H54 (cell line): ENCODE measurements at regions not wholly inside any gene's neighbourhood (a gene's known extent, or its start where the extent isn't known, plus 50 kb on each side); places are given as distances from the start of the nearest gene placed in this dataset.

Source experiments
- DNase-seq: peaks from one replicate; pipeline ENCODE4 v3.0.0; 2011; ENCODE audit warnings: low spot score, mixed read lengths; ENCODE audit not compliant: insufficient read length
- FAIRE-seq: peaks from 3 replicates; lab custom pipeline; 2011; peaks lifted over from hg19 to GRCh38; lab: Jason Lieb, UNC
- POLR2A ChIP-seq: IDR thresholded peaks from 2 replicates; pipeline ENCODE4 v1.6.1; 2011; ENCODE audit warnings: low read depth, mild to moderate bottlenecking, low read length

DNA sequence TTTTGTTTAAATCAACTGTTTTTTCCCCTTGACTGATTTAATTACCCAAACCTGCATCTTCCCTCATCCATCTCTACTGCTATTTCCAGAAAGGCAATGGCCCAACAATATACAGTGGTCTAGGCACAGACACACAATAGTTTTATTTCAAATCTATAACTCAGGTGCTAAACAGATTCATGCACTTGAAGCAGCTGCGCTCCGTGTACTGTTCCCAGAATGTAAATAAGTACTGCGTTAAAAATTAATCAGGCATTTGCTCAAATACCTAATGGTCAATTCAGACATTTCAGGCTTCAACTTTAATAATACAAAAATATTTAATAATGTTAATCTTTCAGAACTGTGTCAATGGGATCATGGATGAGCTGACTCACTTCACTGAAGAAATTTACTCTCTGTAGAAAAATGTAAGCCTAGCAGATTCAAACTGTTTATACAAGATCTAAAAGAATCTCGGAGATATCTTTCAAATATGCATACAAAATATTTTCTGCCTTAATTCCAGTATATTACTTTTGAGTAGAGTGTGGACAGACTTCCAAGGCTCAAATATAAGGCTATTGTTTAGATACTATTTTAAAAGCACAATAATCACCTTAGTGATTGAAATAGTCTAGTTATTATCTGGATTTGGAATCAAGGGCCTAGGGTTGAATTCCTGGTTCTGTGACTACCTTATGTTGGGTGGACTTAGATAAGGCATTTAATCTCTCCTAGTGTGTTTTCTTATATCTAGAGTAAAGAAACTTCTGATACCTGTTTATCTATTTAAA is 97.4 kb upstream of the PSMD7 start:
- DNase-seq: no peak
- no peak for TF ChIP-seq POLR2A
- FAIRE-seq: no peak

DNA sequence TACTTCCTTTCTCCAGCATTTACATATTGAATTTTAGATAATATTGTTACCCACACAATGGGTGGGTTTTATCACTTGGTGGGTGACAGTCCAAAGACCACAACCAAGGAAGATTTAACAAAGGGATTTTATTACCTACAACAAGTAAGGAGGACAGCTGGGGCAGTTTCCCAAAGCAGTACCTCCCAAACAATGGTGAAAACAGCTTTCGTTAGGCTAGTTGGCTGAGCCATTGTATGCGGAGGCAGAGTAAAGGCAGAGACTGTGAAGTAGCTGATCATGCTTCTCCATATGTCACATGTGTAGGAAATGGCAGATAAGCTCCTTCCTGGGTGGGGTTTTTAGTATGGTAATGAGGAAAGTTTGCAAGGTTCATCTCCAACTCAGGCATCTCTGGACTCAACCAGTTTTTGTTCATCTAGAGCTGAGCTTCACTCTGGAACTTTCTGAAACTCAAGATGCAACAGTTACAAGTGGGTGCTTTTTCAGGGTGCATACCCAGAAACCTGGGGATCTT is 104.3 kb upstream of the PSMD7 start:
- FAIRE-seq (no peak), DNase-seq (no peak)
- no peak for TF ChIP-seq POLR2A

- TF ChIP-seq POLR2A: no peak
- DNase-seq (no peak), FAIRE-seq (no peak)
Measured at GRCh38 chr16:74190292-74190691, 106.3 kb upstream of the PSMD7 start.

DNA sequence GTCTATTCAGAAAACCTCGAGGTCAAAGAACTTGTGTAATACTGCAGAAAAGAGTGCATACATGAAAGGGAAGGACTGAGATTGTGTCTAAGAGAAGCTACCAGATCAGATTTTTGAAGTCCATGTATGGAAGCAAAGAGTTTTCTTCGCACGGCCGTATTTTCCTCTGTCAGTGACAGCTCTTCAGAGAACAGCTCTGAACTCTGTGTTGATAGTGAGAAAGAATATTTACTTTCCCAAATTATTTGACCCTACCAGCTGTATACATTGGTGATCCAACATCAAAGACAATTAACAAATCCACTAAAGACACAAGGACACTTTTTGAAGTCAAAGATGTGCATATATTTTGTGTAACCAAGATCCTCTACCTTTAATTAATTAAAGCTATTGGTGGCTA is 107.8 kb upstream of the PSMD7 start:
- FAIRE-seq: no peak
- no peak for DNase-seq
- no peak for TF ChIP-seq POLR2A

DNA sequence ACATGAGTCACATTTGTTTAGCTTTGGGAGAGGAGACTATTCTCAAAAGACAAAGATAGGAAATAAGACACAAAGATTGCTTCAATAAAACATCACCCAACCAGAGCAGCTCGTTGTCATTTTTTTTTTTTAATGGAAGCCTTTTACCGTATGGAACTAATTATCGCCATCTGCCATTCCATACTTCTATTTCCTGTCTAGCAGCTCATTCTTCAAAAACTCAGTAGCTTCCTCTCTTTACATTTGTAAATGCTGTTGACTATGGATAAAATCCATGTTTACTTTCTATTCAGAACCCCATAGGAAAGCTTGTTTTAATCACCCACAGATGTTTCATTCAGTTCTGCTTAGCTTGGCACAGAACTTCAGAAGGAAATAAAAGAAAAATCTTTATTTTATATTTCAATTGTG is 110.0 kb upstream of the PSMD7 start:
- DNase-seq: no peak
- no peak for FAIRE-seq
- no peak for TF ChIP-seq POLR2A

DNA sequence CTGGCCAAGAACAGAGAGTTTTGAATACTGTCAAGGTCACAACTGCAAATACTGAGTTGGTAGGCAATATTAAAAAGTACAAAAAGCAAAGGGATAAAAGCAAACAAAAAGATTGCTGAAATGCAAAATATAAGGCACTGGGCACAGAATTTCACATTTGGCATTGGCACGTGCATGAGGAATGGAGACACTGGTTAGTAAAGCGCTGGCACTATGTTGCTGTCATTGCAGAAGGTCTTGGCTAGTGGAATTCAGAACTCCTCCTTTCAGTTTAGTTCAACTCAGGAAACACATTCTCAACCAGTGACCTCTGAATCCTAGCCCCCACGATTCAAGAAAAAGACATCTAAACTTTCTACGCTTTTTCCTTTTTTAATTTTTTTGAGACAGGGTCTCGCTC is 111.8 kb upstream of the PSMD7 start:
- no peak for FAIRE-seq

GRCh38 chr16:74183601-74184360 is 112.8 kb upstream of the PSMD7 start:
- TF ChIP-seq POLR2A: no peak
- no peak for FAIRE-seq
- no peak for DNase-seq

More for the DNA sequence above, 111.8 kb upstream of the PSMD7 start:
- no peak for TF ChIP-seq POLR2A
- DNase-seq: no peak

GRCh38 chr16:74169687-74170376 is 126.8 kb upstream of the PSMD7 start:
- TF ChIP-seq POLR2A: no peak
- no peak for FAIRE-seq
- DNase-seq: no peak

DNA sequence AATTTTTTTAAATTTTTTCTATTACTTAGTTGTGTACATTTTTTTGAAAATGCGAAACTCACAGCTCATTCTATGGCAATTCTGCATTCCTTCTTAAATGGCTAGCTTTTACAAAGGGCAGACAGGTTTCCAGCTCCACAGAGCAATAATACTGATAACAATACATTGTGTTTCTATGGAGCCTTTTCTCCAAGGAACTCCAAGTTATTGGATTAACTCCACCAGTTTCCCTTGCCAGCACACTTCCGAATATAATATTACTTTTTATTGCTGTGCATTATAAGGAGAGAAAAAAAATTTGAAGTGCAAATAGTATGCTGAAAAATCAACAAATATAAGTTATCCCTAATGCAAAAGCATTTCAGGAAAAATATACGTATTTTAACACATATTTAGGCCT is 127.5 kb upstream of the PSMD7 start:
- DNase-seq: no peak
- no peak for TF ChIP-seq POLR2A
- no peak for FAIRE-seq

DNA sequence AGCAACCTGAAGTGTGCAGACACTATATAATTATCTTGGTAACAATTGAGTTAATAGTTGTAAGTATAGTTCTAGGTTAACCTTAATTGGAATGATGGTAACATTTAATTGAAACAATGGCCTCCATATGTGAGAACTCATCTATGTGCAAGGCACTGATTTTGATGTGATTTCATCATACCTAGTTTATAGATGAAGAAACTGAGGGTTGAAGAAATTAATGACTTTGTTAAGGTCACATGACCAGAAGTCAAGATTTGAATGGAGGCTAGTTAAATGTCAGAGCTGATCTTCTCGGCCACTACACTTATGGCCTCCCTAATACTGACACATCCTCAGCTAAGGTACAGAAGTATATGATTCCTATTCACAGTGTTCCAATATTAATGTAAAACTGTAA is 128.2 kb upstream of the PSMD7 start:
- TF ChIP-seq POLR2A: no peak
- no peak for FAIRE-seq

GRCh38 chr16:74166456-74166855 is 130.2 kb upstream of the PSMD7 start:
- no peak for FAIRE-seq
- no peak for DNase-seq
- TF ChIP-seq POLR2A: no peak

More for the DNA sequence above, 128.2 kb upstream of the PSMD7 start:
- no peak for DNase-seq

DNA sequence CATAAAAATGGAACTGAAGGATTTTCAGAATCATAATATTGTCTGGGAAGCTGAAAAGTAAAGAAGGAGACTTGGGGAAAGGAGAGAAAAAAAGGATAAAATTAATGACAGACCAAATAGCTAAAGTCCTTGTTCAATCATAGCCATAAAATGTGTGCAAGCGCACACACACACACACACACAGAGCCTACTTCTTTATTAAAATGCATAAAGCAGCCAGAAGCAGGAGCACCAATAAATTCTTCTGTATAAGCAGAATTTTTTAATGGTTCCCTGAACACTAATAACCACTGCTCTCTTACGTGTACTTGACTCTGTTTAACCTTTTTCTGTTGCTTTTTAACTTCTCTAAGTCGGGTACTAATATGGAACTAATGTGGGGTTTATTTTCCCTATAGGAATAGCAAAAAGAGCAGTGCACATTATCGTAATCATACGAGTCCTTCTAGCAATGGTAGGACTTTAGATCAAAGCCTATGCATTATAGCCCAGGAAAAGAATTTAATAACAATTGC is 131.0 kb upstream of the PSMD7 start:
- no peak for DNase-seq
- FAIRE-seq: no peak
- TF ChIP-seq POLR2A: no peak

- no peak for TF ChIP-seq POLR2A
- DNase-seq: no peak
- FAIRE-seq: no peak
Measured at GRCh38 chr16:74160759-74161158, 135.9 kb upstream of the PSMD7 start.

DNA sequence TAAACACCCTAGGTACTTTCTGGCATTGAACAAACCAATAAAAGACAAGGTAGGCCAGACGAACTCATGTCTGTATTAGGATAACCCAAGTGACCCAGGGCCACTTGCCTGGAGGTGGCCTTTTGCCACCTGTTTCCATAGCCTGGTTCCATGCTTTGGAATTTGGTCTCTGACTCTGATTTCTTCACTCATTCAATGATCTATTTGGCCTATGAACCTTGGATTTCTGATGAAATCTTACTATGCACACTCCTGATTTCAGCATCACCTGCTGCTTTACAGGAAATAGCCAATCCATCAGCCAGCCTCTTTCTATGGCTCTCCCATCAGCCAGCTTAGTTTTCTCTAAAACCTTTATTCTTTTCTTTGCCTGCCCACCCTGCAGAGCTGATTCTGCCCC is 142.8 kb upstream of the PSMD7 start:
- FAIRE-seq (no peak), DNase-seq (no peak)
- TF ChIP-seq POLR2A: no peak

DNA sequence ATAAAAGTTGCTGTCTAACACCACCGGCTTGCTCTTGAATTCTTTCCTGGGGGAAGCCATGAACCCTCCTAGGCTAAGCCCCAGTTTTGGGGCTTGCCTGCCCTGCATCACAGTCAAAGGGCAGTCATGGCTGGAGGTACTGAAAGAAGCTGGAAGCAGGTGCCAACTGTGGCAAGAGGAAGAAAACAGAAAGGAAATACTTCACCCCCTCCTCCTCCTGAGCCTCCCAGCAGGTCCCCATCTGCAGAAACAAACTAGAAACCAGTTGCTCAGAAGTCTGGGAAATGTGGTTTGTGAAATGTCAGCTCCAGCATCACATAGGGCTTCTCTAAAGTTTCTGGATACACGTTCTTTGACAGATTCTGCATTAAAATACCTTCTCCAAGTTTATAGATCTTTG is 150.0 kb upstream of the PSMD7 start:
- TF ChIP-seq POLR2A: no peak
- FAIRE-seq: no peak
- DNase-seq: no peak
